Coronary artery (tissue), 2 donors: ENCODE measurements at regions not wholly inside any gene's neighbourhood (a gene's known extent, or its start where the extent isn't known, plus 50 kb on each side); places are given as distances from the start of the nearest gene placed in this dataset.

ENCODE experiments used
- DNase-seq: peaks from one replicate; pipeline ENCODE4 v3.0.0-alpha.2; 2017; ENCODE audit warnings: low spot score
- H3K27ac ChIP-seq, 2 donors: fragments of 200-600 bp; sonication (generic); one replicate each; pipeline ENCODE4 v1.5.1; 2016 to 2019
- H3K4me3 ChIP-seq: fragments of 200-600 bp; sonication (generic); 2 replicates; pipeline ENCODE4 v1.5.1; 2016; ENCODE audit warnings: mild to moderate bottlenecking, moderate library complexity
- TF ChIP-seq, protein P1 (sequence below): fragments of 200-600 bp; sonication (generic); IDR thresholded peaks from one replicate; pipeline ENCODE4 v1.5.1; 2019; ENCODE audit warnings: antibody characterized with exemption

- DNase-seq = no peak
- Histone ChIP-seq H3K4me3 (no peak overlapping the region), H3K27ac (no peak overlapping the region)
- TF ChIP-seq, protein P1, sequence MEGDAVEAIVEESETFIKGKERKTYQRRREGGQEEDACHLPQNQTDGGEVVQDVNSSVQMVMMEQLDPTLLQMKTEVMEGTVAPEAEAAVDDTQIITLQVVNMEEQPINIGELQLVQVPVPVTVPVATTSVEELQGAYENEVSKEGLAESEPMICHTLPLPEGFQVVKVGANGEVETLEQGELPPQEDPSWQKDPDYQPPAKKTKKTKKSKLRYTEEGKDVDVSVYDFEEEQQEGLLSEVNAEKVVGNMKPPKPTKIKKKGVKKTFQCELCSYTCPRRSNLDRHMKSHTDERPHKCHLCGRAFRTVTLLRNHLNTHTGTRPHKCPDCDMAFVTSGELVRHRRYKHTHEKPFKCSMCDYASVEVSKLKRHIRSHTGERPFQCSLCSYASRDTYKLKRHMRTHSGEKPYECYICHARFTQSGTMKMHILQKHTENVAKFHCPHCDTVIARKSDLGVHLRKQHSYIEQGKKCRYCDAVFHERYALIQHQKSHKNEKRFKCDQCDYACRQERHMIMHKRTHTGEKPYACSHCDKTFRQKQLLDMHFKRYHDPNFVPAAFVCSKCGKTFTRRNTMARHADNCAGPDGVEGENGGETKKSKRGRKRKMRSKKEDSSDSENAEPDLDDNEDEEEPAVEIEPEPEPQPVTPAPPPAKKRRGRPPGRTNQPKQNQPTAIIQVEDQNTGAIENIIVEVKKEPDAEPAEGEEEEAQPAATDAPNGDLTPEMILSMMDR = no peak
These were observed 64.1 kb upstream of the BAIAP2L1 start for GRCh38 chr7:98465022-98465421.

GRCh38 chr7:98464558-98464940, 63.7 kb upstream of the BAIAP2L1 start:
- Histone ChIP-seq H3K4me3 (no peak overlapping the region), H3K27ac (no peak overlapping the region)
- TF ChIP-seq, protein P1 = no peak
- no peak for DNase-seq

DNA sequence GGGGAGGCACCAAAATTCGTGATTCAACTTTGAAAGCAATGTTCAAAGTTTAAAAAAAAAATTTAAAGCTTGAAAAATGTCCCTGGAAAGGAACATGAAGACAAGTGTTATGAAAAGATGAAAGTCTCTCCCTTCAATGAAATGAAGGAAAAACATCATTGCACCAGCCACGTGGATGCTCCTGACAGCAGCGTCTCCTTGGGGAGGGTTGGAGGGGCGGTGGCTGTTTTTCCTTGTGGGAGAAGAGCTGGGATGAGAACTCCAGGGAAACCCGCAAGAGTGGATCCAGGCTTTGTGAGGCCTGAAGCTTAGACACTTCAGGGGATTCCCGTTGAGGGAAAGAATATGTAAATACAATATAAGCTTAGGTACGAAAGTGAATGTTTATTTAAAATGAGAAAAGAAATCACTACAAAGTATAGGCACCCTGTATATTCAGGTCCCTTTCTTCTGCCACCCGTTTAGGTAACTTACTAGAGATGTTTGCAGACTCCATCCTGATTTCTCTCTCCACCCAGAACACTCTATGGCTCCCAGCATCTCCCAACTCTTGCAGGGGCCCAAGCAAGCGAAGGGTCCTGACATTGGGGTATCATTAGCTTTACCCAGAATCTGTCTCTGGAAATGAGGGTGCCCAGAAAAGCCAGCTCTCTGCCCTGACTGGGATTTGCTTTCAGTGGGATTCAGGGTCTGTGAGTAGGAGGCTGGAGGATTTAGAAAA, 63.1 kb upstream of the BAIAP2L1 start:
- DNase-seq = no peak
- no peak overlapping the region for H3K27ac ChIP-seq
- H3K4me3 ChIP-seq = no peak overlapping the region
- TF ChIP-seq, protein P1 = no peak

DNA sequence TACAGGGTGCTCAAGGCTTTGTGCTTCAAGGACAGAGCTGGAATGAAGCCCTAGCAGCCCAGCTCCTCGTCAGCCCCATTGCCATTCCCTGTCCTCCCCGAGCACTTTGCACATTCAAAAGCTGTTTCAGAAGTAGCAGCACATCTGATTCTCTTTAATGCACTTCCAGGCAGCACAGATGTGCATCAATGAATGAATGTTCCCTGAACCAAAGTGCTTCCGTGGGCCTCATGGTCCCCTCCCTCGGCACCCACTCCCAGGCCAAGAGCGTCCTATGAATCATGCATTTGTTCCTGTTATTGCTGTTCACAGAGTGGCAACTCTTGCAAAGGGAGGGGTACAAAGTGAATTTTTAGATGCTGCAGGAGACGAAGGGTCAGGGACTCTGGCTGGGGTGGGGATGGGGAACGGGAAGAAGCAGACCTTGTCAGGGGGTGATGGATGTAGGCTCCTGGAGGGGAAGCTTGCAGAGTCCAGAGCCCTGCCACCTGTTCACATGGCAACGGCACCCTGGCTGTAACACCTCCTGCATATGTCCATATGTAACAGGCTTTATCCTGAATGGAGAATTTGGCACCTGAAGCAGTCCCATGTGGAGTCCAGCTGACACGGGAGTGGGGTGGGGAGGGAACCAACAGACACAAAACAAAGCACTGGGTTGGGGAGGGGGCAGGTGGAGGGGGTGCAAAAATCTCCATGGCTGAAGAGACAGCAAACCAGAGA, 62.2 kb upstream of the BAIAP2L1 start:
- H3K4me3 ChIP-seq = no peak overlapping the region
- H3K27ac ChIP-seq = no peak overlapping the region
- no peak for DNase-seq
- TF ChIP-seq, protein P1 = no peak

GRCh38 chr7:98460902-98461301, 60.0 kb upstream of the BAIAP2L1 start:
- TF ChIP-seq, protein P1 = no peak
- Histone ChIP-seq H3K27ac (no peak overlapping the region), H3K4me3 (no peak overlapping the region)
- no peak for DNase-seq

DNA sequence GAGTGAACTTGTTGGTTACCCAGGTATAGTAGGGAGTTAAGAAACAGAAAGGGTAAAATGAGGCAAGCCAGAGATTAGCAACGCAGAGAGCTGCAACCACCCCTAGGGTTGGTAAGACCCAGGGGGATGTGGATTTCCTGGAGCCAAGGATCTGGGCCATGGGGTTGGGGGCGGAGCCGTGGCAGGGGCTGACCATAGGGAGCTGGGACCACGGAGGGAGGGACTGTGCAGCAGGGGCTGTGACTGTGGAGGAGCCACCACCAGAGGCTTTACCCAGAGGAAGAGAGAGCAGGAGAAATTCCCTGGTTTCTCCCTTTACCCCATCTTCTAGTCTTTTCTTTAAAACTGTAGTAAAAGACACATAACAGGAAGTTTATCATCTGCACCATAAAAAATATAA, 58.6 kb upstream of the BAIAP2L1 start:
- no peak for DNase-seq
- H3K27ac ChIP-seq = no peak overlapping the region
- no peak overlapping the region for H3K4me3 ChIP-seq
- TF ChIP-seq, protein P1 = no peak
